Activated CD4-positive, alpha-beta T cell treated with anti-CD3 and anti-CD28 coated beads for 36 hours (primary cell): ENCODE measurements at regions not wholly inside any gene's neighbourhood (a gene's known extent, or its start where the extent isn't known, plus 50 kb on each side); places are given as distances from the start of the nearest gene placed in this dataset.

Experiments
- ATAC-seq: fragments of 200-7000 bp; cut with Tn5 transposase; one replicate; pipeline ENCODE4 v1.10.0; 2021; ENCODE audit warnings: mild to moderate bottlenecking, moderate library complexity
- CTCF ChIA-PET: fragments of 350-600 bp; sonication (Branson Sonifier 250); formaldehyde crosslinking; loops from one replicate; lab custom pipeline; 2021; ENCODE audit warnings: antibody characterized with exemption; lab: Charles Lee
- POLR2A ChIA-PET: fragments of 350-600 bp; sonication (Branson Sonifier 250); formaldehyde crosslinking; loops from one replicate; lab custom pipeline; 2021; ENCODE audit warnings: antibody characterized with exemption, inconsistent platforms; lab: Charles Lee
- DNase-seq: peaks from one replicate; pipeline ENCODE4 v3.0.0-alpha.2; 2020
- H3K27ac Mint-ChIP-seq: one replicate; pipeline ENCODE4 v1.8.0; 2021; ENCODE audit warnings: mixed read lengths
- H3K27me3 Mint-ChIP-seq: one replicate; pipeline ENCODE4 v1.8.0; 2021; ENCODE audit warnings: mixed read lengths
- H3K36me3 Mint-ChIP-seq: one replicate; pipeline ENCODE4 v1.8.0; 2021; ENCODE audit warnings: low read depth, mixed read lengths
- H3K4me1 Mint-ChIP-seq: one replicate; pipeline ENCODE4 v1.8.0; 2021; ENCODE audit warnings: mixed read lengths
- H3K4me3 Mint-ChIP-seq: one replicate; pipeline ENCODE4 v1.8.0; 2021; ENCODE audit warnings: mild to moderate bottlenecking, moderate library complexity, mixed read lengths
- H3K9me3 Mint-ChIP-seq: one replicate; pipeline ENCODE4 v1.8.0; 2021; ENCODE audit warnings: low read depth, mixed read lengths
- intact Hi-C, 2 experiments: fragments of 100-400 bp; cut with DNase I in 1 of 2; cut with micrococcal nuclease in 1 of 2; formaldehyde crosslinking; loops; one replicate each; pipeline versions ENCODE4 v1.14.2 to v1.15.1; 2022 to 2024; cut with DNase I, micrococcal nuclease

DNA sequence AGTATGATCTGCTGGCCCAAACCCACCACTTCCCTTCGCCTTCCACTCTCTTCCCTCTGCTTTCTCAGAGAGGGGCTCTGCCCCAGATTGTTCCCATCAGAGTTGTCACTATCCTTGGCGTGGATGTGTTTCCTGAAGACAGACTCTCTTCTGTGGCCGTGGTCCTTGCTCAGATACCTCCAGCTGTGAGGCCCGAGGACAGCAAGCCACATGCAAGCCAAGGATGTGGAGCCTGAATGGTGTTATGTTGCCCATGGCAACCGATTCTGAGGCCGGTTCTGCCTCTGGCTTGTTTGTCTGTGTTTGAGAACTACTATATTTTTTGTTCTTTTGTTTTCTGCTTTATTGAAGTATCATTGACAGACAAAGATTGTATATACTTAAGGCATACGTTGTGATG lies 247.4 kb upstream of the PODXL start:
- ChIA-PET POLR2A (no interaction called here), CTCF (no interaction called here)
- Mint-ChIP-seq H3K27me3 (peaks cover 12% of the 10 kb centered on the region), H3K27ac (no peak overlapping the region), H3K4me1 (no peaks in the 10 kb centered on the region), H3K36me3 (no peaks in the 10 kb centered on the region), H3K4me3 (no peak overlapping the region), H3K9me3 (no peaks in the 10 kb centered on the region)
- ATAC-seq (no peak), DNase-seq (no peak)
- intact Hi-C loops: no loop called here

DNA sequence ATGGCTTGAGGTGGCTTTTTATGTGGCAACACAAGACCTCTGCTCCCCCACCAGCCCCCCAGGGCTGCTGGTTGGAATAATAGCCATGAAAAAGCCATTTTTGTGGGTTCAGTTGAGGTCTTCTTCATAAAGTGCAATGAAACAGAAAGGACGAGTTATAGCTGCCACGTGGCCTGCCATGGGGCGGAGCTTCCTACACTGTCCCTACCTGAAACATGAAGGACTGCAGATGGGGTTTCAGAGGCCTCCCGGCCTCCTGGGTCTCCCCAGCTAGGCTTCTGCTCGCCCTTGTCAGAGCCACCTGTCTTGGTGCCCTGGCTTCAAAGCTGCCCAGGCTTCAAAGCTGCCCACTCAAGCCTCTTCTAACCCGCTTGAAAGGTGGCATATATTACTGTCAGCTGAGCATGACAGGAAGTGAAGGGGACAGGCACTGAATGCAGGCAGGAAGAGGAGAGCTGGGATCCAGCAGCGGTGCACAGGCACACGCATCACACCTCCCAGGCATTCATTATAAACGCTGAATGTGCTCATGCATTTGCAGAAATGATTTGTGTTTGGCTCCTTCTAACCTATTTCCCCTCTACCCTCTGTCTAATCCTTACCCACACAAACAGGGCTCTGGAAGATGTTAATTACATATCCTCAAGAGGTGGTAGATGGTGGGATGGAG lies 245.9 kb upstream of the PODXL start:
- intact Hi-C loops: no loop called here
- Mint-ChIP-seq H3K27me3 (peaks cover 10% of the 10 kb centered on the region), H3K36me3 (no peaks in the 10 kb centered on the region), H3K9me3 (no peaks in the 10 kb centered on the region), H3K4me1 (no peaks in the 10 kb centered on the region), H3K4me3 (no peak overlapping the region), H3K27ac (no peak overlapping the region)
- ATAC-seq (no peak), DNase-seq (no peak)
- ChIA-PET POLR2A (no interaction called here), CTCF (interaction anchor here (1.3 kb wide), 1 partner anchor 15 kb away, joined by 4 read pairs; no protein-coding TSS in a partner anchor)

DNA sequence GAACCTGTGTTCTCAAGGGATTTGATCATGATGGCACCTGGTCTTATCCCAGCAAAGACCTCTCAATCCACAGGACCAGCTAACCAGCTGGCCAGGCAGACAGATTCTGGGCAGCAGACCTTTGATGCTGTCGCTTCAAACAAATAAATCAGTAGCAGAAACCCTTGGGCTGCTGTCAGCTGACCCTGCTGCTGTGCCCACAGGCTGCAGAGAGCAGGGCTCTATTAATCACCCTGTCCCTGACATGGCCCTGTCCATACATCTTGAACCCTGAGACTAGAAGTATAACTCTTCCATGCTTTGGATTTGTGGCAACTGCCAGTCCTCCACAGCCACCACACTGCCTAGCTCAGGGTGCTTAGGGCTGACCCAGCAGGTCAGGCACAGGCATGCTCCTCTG lies 244.1 kb upstream of the PODXL start:
- intact Hi-C loops: no loop called here
- ATAC-seq (no peak), DNase-seq (no peak)
- ChIA-PET POLR2A (no interaction called here), CTCF (no interaction called here)
- no peaks in the 10 kb centered on the region for H3K4me1 Mint-ChIP-seq
- H3K4me3 Mint-ChIP-seq: no peak overlapping the region
- peaks cover 6% of the 10 kb centered on the region for H3K27me3 Mint-ChIP-seq
- H3K36me3 Mint-ChIP-seq: no peaks in the 10 kb centered on the region
- no peak overlapping the region for H3K27ac Mint-ChIP-seq
- H3K9me3 Mint-ChIP-seq: no peaks in the 10 kb centered on the region

DNA sequence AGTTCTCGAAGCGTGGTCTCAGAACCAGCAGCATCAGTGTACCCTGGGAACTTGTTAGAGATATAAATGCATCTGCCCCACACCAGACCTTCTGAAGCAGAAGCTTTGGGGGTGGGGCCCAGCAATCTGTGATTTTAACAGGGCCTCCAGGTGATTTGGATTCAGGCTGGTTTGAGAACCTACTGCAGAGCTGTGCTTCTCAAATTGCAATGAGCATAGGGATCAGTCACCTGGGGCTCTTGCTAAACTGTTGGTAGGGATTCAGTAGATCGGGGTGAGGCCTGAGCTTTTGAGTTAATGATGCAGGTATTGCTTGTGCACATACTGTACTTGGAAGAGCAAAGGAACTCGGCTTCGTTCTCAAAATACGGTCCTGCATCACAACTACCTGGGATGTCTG lies 243.6 kb upstream of the PODXL start:
- H3K27me3 Mint-ChIP-seq: peaks cover 7% of the 10 kb centered on the region
- H3K4me1 Mint-ChIP-seq: no peaks in the 10 kb centered on the region
- H3K4me3 Mint-ChIP-seq: no peak overlapping the region
- ATAC-seq (no peak), DNase-seq (no peak)
- H3K36me3 Mint-ChIP-seq: no peaks in the 10 kb centered on the region
- H3K27ac Mint-ChIP-seq: no peak overlapping the region
- POLR2A ChIA-PET: no interaction called here
- CTCF ChIA-PET: no interaction called here
- no peaks in the 10 kb centered on the region for H3K9me3 Mint-ChIP-seq
- intact Hi-C loops: no loop called here

DNA sequence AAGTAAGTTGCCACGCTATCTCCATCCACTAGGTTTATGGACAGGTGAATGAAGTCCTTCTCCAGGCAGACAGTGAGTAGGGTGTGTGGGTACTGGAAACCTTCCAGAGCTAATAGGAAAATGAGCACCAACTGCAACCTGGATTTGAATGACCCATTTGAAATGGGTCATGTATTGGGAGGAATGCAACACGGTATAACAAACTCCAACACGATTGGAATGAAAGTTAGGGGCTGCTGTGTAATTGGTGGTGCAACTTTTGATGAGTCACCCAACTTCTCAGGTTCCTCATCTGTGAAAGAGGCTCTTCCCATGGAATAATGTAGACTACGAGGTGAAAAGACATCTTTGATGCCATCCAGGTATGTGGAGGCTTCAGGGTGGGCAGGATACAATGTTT lies 241.4 kb upstream of the PODXL start:
- ChIA-PET CTCF (no interaction called here), POLR2A (no interaction called here)
- Mint-ChIP-seq H3K27ac (no peak overlapping the region), H3K9me3 (no peaks in the 10 kb centered on the region), H3K27me3 (peaks cover 7% of the 10 kb centered on the region), H3K4me3 (no peak overlapping the region), H3K36me3 (no peaks in the 10 kb centered on the region), H3K4me1 (no peaks in the 10 kb centered on the region)
- DNase-seq: no peak
- intact Hi-C loops: no loop called here
- no peak for ATAC-seq

DNA sequence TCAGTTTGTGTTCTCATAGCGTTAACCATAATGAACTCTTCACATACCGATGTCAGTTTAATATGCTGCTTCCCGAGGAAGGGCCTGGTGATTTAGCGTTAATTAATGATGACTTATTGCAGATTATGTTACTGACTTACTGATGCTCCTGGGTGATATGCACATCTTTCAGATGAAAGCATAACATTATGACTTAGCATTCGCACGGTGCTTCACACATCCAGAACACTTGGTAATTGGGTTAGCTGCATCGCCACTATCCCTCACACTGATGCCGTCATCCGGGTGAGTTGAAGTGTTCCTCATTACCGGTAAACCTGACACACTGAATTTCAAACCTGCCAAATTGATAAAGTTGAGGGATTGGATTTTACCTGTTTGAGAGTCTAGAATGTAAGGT lies 239.0 kb upstream of the PODXL start:
- CTCF ChIA-PET: no interaction called here
- Mint-ChIP-seq H3K36me3 (no peaks in the 10 kb centered on the region), H3K27ac (no peak overlapping the region), H3K27me3 (peaks cover 14% of the 10 kb centered on the region), H3K4me1 (no peaks in the 10 kb centered on the region), H3K4me3 (no peak overlapping the region), H3K9me3 (no peaks in the 10 kb centered on the region)
- intact Hi-C loops: no loop called here
- ATAC-seq (no peak), DNase-seq (no peak)
- POLR2A ChIA-PET: no interaction called here

DNA sequence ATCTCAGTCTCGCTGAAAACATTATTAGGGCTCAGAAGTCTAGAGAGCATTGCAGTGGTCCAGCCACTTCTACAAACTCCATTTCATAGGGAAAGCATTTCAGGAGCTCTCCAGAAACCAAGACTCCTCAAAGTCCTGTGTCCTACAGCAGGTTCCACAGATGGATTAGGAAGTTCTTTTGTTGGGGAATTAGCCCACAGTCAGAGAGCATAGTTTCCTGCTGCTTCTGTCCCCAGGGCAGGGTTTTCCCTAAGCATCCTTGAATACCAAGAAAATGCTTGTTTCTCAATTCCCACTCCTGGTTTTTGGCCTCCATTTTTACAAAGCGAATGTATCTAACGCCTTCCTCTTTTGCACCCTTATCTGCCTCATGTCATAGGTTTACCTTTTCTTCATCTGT lies 235.9 kb upstream of the PODXL start:
- DNase-seq: no peak

DNA sequence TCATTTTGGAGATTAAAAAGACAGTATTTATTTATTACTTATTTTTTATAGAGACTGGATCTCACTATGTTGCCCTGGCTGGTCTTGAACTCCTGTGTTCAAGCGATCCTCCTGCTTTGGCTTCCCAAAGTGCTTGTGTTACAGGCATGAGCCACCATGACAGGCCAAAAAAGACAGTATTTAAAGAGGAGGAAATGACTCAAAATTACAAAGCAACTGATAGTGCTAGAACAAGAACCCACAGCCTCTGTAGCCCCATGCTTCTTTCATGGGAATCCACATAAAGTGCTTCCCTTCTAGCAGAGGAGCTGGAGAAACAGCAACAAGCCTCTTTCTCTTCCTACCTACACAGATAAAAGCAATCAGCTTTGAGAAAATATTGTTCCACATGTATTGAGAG lies 230.7 kb upstream of the PODXL start:
- H3K36me3 Mint-ChIP-seq: no peaks in the 10 kb centered on the region

More for the DNA sequence above, 235.9 kb upstream of the PODXL start:
- POLR2A ChIA-PET: no interaction called here
- Mint-ChIP-seq H3K27me3 (peaks cover 20% of the 10 kb centered on the region), H3K4me1 (no peaks in the 10 kb centered on the region), H3K27ac (no peak overlapping the region), H3K9me3 (no peaks in the 10 kb centered on the region), H3K36me3 (no peaks in the 10 kb centered on the region), H3K4me3 (no peak overlapping the region)
- CTCF ChIA-PET: no interaction called here
- ATAC-seq: no peak
- intact Hi-C loops: no loop called here

DNA sequence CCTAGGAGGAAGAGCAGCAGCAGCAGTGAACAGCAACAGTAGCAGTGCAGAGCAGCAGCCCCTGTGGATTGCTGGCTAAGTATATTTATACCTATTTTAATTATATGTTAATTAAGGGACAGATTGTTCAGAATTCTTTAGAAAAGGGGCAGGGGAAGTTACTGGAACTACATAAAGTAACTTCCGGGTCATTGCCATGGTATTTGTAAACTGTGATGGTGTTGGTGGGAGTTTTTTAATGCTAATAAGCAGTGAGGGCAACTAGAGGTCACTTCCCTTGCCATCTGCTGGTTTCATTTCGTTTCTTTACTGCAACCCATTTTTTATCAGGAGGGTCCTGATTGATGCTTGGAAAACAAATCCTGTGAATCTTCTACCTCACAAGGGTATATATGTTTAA lies 229.8 kb upstream of the PODXL start:
- Mint-ChIP-seq H3K4me1 (no peaks in the 10 kb centered on the region), H3K9me3 (peaks cover 2% of the 10 kb centered on the region), H3K4me3 (no peak overlapping the region), H3K27ac (no peak overlapping the region), H3K36me3 (no peaks in the 10 kb centered on the region), H3K27me3 (peaks cover 31% of the 10 kb centered on the region)
- DNase-seq (no peak), ATAC-seq (no peak)
- POLR2A ChIA-PET: no interaction called here
- intact Hi-C loops: no loop called here
- CTCF ChIA-PET: interaction anchor here (0.5 kb wide), 1 partner anchor 262 kb away, joined by 3 read pairs; no protein-coding TSS in a partner anchor

More for the DNA sequence above, 230.7 kb upstream of the PODXL start:
- POLR2A ChIA-PET: no interaction called here
- H3K27me3 Mint-ChIP-seq: peaks cover 26% of the 10 kb centered on the region
- H3K4me1 Mint-ChIP-seq: no peaks in the 10 kb centered on the region
- intact Hi-C loops: no loop called here
- peaks cover 2% of the 10 kb centered on the region for H3K9me3 Mint-ChIP-seq
- H3K4me3 Mint-ChIP-seq: no peak overlapping the region
- CTCF ChIA-PET: no interaction called here
- DNase-seq: no peak
- ATAC-seq: no peak
- no peak overlapping the region for H3K27ac Mint-ChIP-seq

DNA sequence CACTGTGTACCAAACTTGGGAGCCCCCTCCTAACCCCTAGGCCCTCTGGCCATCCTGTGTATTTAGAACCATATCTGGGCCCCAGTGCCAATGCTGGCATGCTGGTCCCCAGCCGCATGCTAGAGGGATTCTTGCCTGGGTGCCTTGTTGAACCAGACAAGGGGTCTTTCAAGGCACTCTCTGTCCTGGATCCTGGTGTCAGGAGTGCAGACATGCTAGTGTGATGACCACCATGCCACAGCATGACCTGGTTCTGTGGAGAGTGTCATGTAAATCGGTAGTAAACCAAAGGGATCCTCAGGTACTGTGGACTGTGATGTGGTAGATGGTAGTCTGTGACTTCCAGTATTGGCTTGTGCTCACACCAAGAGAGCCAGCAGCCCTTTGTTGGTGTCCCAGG lies 222.2 kb upstream of the PODXL start:
- Mint-ChIP-seq H3K27me3 (peaks cover 10% of the 10 kb centered on the region), H3K4me1 (no peaks in the 10 kb centered on the region), H3K4me3 (no peak overlapping the region), H3K27ac (no peak overlapping the region), H3K9me3 (no peaks in the 10 kb centered on the region), H3K36me3 (no peaks in the 10 kb centered on the region)
- ATAC-seq: no peak
- intact Hi-C loops: no loop called here
- ChIA-PET CTCF (no interaction called here), POLR2A (no interaction called here)
- no peak for DNase-seq

DNA sequence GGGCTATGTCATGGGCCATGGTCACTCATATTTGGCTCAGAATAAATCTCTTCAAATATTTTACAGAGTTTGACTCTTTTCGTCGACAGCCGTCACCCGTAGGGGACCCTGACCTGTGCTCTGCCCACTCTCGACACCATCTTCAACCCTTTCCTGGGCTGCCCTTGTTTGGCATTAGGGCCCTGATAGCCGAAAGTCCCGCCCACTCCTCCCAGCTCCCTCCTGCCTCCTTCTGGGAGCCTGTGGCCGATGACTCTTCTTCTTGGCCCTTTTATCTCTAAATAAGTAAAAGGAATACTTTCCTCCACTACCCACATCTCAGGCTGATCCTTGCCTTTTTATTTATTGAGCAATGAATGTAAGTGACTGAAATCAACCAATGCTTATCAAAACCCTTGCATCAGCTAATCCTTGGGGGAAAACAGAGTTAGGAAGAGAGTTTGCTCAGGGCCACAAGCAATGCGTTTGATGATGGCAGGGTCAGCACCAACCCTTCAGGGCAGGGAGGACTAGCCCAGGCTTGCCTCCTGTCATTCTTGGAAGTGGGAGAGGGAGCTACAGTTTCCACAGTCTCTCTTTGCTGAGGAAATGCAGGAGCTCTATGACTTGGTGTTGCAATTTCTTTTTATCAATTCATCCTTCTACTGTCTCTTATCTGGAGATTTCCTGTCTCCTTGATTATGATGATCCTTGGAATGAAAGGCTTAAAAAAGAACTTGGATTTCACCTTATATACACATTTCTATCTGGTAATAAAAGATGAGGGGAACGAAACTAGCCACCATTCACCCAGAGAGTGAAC lies 218.2 kb upstream of the PODXL start:
- intact Hi-C loops: no loop called here
- ChIA-PET POLR2A (no interaction called here), CTCF (interaction anchor here (0.8 kb wide), 1 partner anchor 178 kb away, joined by 3 read pairs; no protein-coding TSS in a partner anchor)
- no peak overlapping the region for H3K4me3 Mint-ChIP-seq
- no peak overlapping the region for H3K27ac Mint-ChIP-seq
- DNase-seq: no peak
- H3K27me3 Mint-ChIP-seq: peaks cover 3% of the 10 kb centered on the region
- H3K4me1 Mint-ChIP-seq: no peaks in the 10 kb centered on the region
- H3K9me3 Mint-ChIP-seq: no peaks in the 10 kb centered on the region
- no peak for ATAC-seq
- no peaks in the 10 kb centered on the region for H3K36me3 Mint-ChIP-seq

DNA sequence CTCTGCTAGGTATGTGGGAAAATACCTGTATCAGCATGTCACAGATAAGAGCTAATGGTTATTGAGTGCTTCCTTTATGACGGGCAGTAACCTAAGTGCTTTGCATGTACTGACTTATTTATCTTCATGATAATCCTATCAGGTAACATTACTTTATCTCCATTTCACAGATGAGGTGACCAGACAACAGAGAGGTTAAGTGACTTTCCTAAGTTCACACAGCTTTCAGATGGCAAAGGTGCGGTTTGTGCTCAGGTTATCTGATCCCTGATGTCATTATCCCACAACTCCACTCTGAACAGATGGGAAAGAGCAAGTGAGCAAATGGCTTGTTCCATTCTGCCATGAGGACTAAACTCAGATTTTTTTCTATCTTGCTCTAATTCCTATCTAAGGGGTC lies 217.0 kb upstream of the PODXL start:
- Mint-ChIP-seq H3K9me3 (no peaks in the 10 kb centered on the region), H3K27ac (no peak overlapping the region), H3K4me1 (no peaks in the 10 kb centered on the region), H3K36me3 (no peaks in the 10 kb centered on the region), H3K27me3 (peaks cover 3% of the 10 kb centered on the region), H3K4me3 (no peak overlapping the region)
- ChIA-PET CTCF (no interaction called here), POLR2A (no interaction called here)
- DNase-seq (no peak), ATAC-seq (no peak)
- intact Hi-C loops: no loop called here
